H1 (cell line): ENCODE measurements at regions not wholly inside any gene's neighbourhood (a gene's known extent, or its start where the extent isn't known, plus 50 kb on each side); places are given as distances from the start of the nearest gene placed in this dataset.

Source experiments
- BRCA1 ChIP-seq: IDR thresholded peaks from 2 replicates; pipeline ENCODE4 v1.6.1; 2012; ENCODE audit warnings: low read depth, low read length, improper control_type of control experiment
- CBX5 ChIP-seq: fragments of 300-800, 300-1000 bp; sonication (generic); IDR thresholded peaks from 2 replicates; pipeline ENCODE4 v1.7.1; 2016; ENCODE audit warnings: antibody characterized with exemption, low read length, low read depth
- CHD7 ChIP-seq: fragments of 300-600 bp; sonication (generic); IDR thresholded peaks from 2 replicates; pipeline ENCODE4 v1.7.1; 2012; ENCODE audit warnings: low read length, moderate library complexity, mild to moderate bottlenecking, inconsistent platforms; ENCODE audit not compliant: insufficient replicate concordance
- CREB1 ChIP-seq: IDR thresholded peaks from 2 replicates; pipeline ENCODE4 v1.6.1; 2012; ENCODE audit warnings: inconsistent platforms
- SP1 ChIP-seq: IDR thresholded peaks from 2 replicates; pipeline ENCODE4 v1.6.1; 2011; ENCODE audit warnings: low read depth, low read length
- SUZ12 ChIP-seq: fragments of 200-600 bp; sonication (generic); IDR thresholded peaks from 2 replicates; pipeline ENCODE4 v1.6.1; 2012; ENCODE audit warnings: mild to moderate bottlenecking, inconsistent platforms, low read length, moderate library complexity, mixed read lengths
- TAF1 ChIP-seq: IDR thresholded peaks from 2 replicates; pipeline ENCODE4 v1.6.1; 2011; ENCODE audit warnings: mild to moderate bottlenecking, low read depth, low read length
- ZNF274 ChIP-seq: IDR thresholded peaks from 2 replicates; pipeline ENCODE4 v1.7.0; 2012; ENCODE audit warnings: low read length, borderline replicate concordance; ENCODE audit errors: extremely low read depth
- TF ChIP-seq, protein P1 (sequence below): IDR thresholded peaks from 2 replicates; pipeline ENCODE4 v1.6.1; 2011; ENCODE audit warnings: low read length, improper control_type of control experiment

- TF ChIP-seq CHD7, result no peak
- TF ChIP-seq ZNF274, result no peak
- TF ChIP-seq BRCA1, result no peak
- no peak for TF ChIP-seq CREB1
- no peak for TF ChIP-seq SP1
- no peak for TF ChIP-seq TAF1
- no peak for TF ChIP-seq SUZ12
- TF ChIP-seq, protein P1, sequence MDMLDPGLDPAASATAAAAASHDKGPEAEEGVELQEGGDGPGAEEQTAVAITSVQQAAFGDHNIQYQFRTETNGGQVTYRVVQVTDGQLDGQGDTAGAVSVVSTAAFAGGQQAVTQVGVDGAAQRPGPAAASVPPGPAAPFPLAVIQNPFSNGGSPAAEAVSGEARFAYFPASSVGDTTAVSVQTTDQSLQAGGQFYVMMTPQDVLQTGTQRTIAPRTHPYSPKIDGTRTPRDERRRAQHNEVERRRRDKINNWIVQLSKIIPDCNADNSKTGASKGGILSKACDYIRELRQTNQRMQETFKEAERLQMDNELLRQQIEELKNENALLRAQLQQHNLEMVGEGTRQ, result no peak
- no peak for TF ChIP-seq CBX5
These were observed 171.4 kb upstream of the INHBA start (continued) for GRCh38 chr7:41874201-41874785.
